GM12872 (cell line): ENCODE measurements at regions not wholly inside any gene's neighbourhood (a gene's known extent, or its start where the extent isn't known, plus 50 kb on each side); places are given as distances from the start of the nearest gene placed in this dataset.

Experiments used
- CTCF ChIP-seq: IDR thresholded peaks from 3 replicates; pipeline ENCODE4 v1.5.1; 2011; ENCODE audit warnings: low read depth, mild to moderate bottlenecking, low read length, moderate library complexity; ENCODE audit not compliant: insufficient read depth

- TF ChIP-seq CTCF, result no peak
Measured at GRCh38 chr11:87384078-87384729, 346.5 kb downstream of the TMEM135 start.

- no peak for TF ChIP-seq CTCF
Measured at GRCh38 chr11:87374038-87374807, 336.5 kb downstream of the TMEM135 start.
